Transverse colon (tissue), 4 donors: ENCODE measurements at regions not wholly inside any gene's neighbourhood (a gene's known extent, or its start where the extent isn't known, plus 50 kb on each side); places are given as distances from the start of the nearest gene placed in this dataset.

Experiments
- DNase-seq: peaks from one replicate; pipeline ENCODE4 v3.0.0-alpha.2; 2019
- H3K27ac ChIP-seq, 4 donors: fragments of 200-600 bp; sonication (generic); 2 replicates each; pipeline ENCODE4 v1.5.1; 2016 to 2018; ENCODE audit warnings: inconsistent platforms in 4 of 4
- H3K27me3 ChIP-seq: fragments of 200-600 bp; sonication (generic); 2 replicates; pipeline ENCODE4 v1.5.1; 2017; ENCODE audit warnings: inconsistent platforms
- H3K36me3 ChIP-seq, 4 donors: fragments of 200-600 bp; sonication (generic); 2 replicates each; pipeline ENCODE4 v1.5.1; 2017 to 2019; ENCODE audit warnings: inconsistent platforms in 4 of 4
- H3K4me1 ChIP-seq, 4 donors: fragments of 200-600 bp; sonication (generic); 2 replicates each; pipeline ENCODE4 v1.5.1; 2017 to 2020; ENCODE audit warnings: inconsistent platforms in 4 of 4
- H3K4me3 ChIP-seq, 4 donors: fragments of 200-600 bp; sonication (generic); 1 replicate in 1 of 4; 2 replicates in 3 of 4; pipeline versions ENCODE4 v1.5.1 to v1.6.1; 2017 to 2019; ENCODE audit warnings: inconsistent platforms in 4 of 4
- H3K9me3 ChIP-seq, 2 donors: fragments of 200-600 bp; sonication (generic); 2 replicates each; pipeline ENCODE4 v1.5.1; 2017 to 2019; ENCODE audit warnings: inconsistent platforms in 2 of 2
- CTCF ChIP-seq, 5 experiments: fragments of 200-600 bp in 3 of 5; fragments of 450-650 bp in 2 of 5; sonication (generic) in 3 of 5; IDR thresholded peaks; 1 replicate in 2 of 5; 2 replicates in 3 of 5; pipeline ENCODE4 v1.5.1; 2016 to 2017; ENCODE audit warnings: antibody characterized with exemption in 5 of 5, inconsistent platforms in 3 of 5, mild to moderate bottlenecking in 2 of 5, moderate library complexity in 1 of 5
- EP300 ChIP-seq: sonication (generic); formaldehyde crosslinking; IDR thresholded peaks from one replicate; pipeline ENCODE4 v1.6.1; 2017; ENCODE audit warnings: antibody characterized with exemption, low read depth
- POLR2A ChIP-seq: fragments of 450-650 bp; IDR thresholded peaks from one replicate; pipeline ENCODE4 v1.6.1; 2016; ENCODE audit warnings: antibody characterized with exemption, mild to moderate bottlenecking, moderate library complexity
- POLR2AphosphoS5 ChIP-seq, 3 donors: sonication (generic); formaldehyde crosslinking; IDR thresholded peaks; one replicate each; pipeline ENCODE4 v1.6.1; 2016; ENCODE audit warnings: antibody characterized with exemption in 3 of 3
- WGBS, 2 donors: methylation state at CpG; one replicate each; pipeline ENCODE4 v1.1.5; 2018; ENCODE audit warnings: low coverage in 1 of 2; 5-methylcytosine and 5-hydroxymethylcytosine counted together
- in situ Hi-C, 4 donors: fragments of 200-750 bp; cut with MboI; loops; one replicate each; pipeline versions ENCODE4 v1.15.0 to v1.15.1; 2017; ENCODE audit warnings: low sequenced_read_pairs in 3 of 4, low pct_ligation_motif_present in 1 of 4, low pct_unique_long_range_greater_than_20kb in 1 of 4
- intact Hi-C: fragments of 100-400 bp; cut with DNase I; formaldehyde crosslinking; loops from one replicate; pipeline ENCODE4 v1.15.1; 2023; ENCODE audit warnings: low total_unique reads

DNA sequence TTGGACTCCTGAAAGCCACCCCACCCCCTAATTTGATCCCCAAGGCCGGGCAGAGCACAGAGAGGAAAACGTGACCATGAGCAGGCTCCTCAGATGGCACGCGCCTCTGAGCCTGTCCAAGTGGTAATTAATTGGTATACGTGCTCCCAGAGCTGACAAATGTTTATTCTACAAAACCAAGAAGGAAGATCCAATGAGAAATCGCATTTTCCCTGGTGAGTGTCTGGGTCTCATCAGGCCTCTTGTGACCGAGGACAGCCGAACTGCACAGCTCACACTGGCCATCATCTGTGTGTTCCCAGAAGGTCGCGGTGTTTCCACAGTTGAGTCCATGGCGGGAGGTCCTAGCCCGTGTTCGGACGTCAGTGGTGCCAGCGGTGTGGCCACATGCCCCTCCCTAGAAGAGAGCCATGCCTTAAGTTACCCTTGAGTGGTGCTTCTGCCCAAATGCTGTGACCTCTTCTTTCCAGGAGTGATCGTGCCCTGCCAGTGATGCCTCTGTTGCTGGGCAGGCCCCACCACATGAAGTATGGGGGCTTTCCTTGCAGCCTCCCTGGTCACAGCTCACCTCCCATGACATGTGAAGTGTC, 317.5 kb upstream of the RTL1 start:
- Histone ChIP-seq H3K4me3 (no peak overlapping the region), H3K27ac (peak overlapping the region in 2 of 4 donors; percentile 8 to 32), H3K4me1 (peaks cover 0 to 7% (median 0%) of the 10 kb centered on the region in 4 donors), H3K9me3 (no peaks in the 10 kb centered on the region), H3K36me3 (no peaks in the 10 kb centered on the region), H3K27me3 (no peaks in the 10 kb centered on the region)
- no peak for DNase-seq
- in situ Hi-C loops, result no loop called here
- TF ChIP-seq EP300, result no peak
- peak in 2 of 3 donors; percentile 37 to 59 for TF ChIP-seq POLR2AphosphoS5 (IDR thresholded peaks at IDR 0.05)
- intact Hi-C loops, result no loop called here
- 73% methylated on average over 16 of the region's 16 CpGs; no CpG with 5 or more reads in 1 of the 2 donors for WGBS, 2 donors

- H3K4me1 ChIP-seq, result peaks cover 0 to 11% (median 0%) of the 10 kb centered on the region in 4 donors
- in situ Hi-C loops (no loop called here), intact Hi-C loops (no loop called here)
- no peaks in the 10 kb centered on the region for H3K27me3 ChIP-seq
- no peak for TF ChIP-seq CTCF (IDR thresholded peaks at IDR 0.05)
- no peak for TF ChIP-seq POLR2A
- no peak for TF ChIP-seq EP300
- no peak for TF ChIP-seq POLR2AphosphoS5 (IDR thresholded peaks at IDR 0.05)
- no peak overlapping the region for H3K4me3 ChIP-seq
- H3K9me3 ChIP-seq, result no peaks in the 10 kb centered on the region
- no peak for DNase-seq
- no peaks in the 10 kb centered on the region for H3K36me3 ChIP-seq
- 87 to 100% methylated on average over 1 to 9 of the region's 10 CpGs for WGBS, 2 donors
- H3K27ac ChIP-seq, result no peak overlapping the region
Observed at GRCh38 chr14:101221549-101222160, 318.1 kb upstream of the RTL1 start.

GRCh38 chr14:101222362-101223070, 319.0 kb upstream of the RTL1 start:
- TF ChIP-seq CTCF (IDR thresholded peaks at IDR 0.05) (no peak), EP300 (no peak), POLR2AphosphoS5 (IDR thresholded peaks at IDR 0.05) (no peak), POLR2A (no peak)
- Histone ChIP-seq H3K27ac (no peak overlapping the region), H3K4me1 (peaks cover 0 to 8% (median 0%) of the 10 kb centered on the region in 4 donors), H3K9me3 (no peaks in the 10 kb centered on the region), H3K27me3 (no peaks in the 10 kb centered on the region), H3K4me3 (no peak overlapping the region), H3K36me3 (no peaks in the 10 kb centered on the region)
- in situ Hi-C loops (no loop called here), intact Hi-C loops (no loop called here)
- WGBS, 2 donors, result 69 to 82% methylated on average over 2 to 11 of the region's 11 CpGs
- DNase-seq, result no peak

DNA sequence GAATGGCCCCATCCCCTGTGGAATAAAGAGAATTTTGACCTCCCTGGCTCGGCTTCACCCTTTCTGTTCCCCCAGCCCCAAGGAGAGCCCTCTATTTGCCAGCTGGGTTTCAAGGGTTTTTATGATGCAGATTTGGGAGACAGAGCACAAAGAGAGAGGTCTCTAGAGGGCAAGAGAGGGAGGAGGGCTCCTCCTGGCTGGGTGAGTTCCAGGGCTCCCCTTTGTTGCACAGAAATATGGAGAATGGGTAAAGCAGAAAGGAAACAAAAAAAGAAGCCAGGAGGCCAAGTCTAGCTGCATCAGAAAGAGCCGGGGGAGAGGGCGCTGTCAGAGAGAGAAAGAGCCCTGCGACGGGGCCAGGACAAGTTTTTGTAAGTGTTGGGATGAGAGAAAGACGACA, 319.6 kb upstream of the RTL1 start:
- intact Hi-C loops (no loop called here), in situ Hi-C loops (no loop called here)
- Histone ChIP-seq H3K4me3 (no peak overlapping the region), H3K4me1 (peaks cover 0 to 8% (median 0%) of the 10 kb centered on the region in 4 donors), H3K27me3 (no peaks in the 10 kb centered on the region), H3K36me3 (no peaks in the 10 kb centered on the region), H3K27ac (no peak overlapping the region), H3K9me3 (no peaks in the 10 kb centered on the region)
- 84% methylated on average over 4 to 6 of the region's 6 CpGs for WGBS, 2 donors
- TF ChIP-seq POLR2A (no peak), CTCF (IDR thresholded peaks at IDR 0.05) (no peak), POLR2AphosphoS5 (IDR thresholded peaks at IDR 0.05) (no peak), EP300 (no peak)
- DNase-seq, result no peak
